HG03342 (cell line): ENCODE measurements at regions not wholly inside any gene's neighbourhood (a gene's known extent, or its start where the extent isn't known, plus 50 kb on each side); places are given as distances from the start of the nearest gene placed in this dataset.

ENCODE experiments used
- ATAC-seq: cut with Tn5 transposase; IDR thresholded peaks from one replicate; pipeline ENCODE4 v1.9.1; 2021; ENCODE audit warnings: mild to moderate bottlenecking, moderate library complexity; ENCODE audit not compliant: unreplicated experiment

GRCh38 chr2:57859755-57860154 is 186.9 kb upstream of the VRK2 start:
- no peak for ATAC-seq

- no peak for ATAC-seq
These were observed 184.5 kb upstream of the VRK2 start for GRCh38 chr2:57862153-57862552.

DNA sequence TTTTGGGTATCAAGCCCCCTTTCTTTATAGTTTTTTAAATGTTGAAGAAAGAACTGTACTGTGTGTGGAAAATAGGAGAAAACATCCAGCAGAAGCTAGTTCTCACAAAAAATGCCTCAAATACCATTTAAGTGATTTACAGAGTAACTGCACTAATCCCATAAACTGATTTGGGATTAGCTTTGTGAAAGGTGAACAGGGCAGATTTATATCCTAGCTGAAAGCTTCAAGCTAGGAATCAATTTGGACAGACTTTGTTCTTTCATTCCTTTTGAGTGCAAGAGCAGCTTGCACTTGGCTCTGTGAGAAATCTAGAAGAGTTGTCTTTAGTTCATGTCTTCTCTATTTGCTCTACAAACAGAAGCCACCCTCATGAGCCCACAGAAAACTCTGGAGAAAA is 183.9 kb upstream of the VRK2 start:
- ATAC-seq: no peak

- no peak for ATAC-seq
These were observed 181.7 kb upstream of the VRK2 start for GRCh38 chr2:57864926-57865325.

- no peak for ATAC-seq
These were observed 178.9 kb upstream of the VRK2 start for GRCh38 chr2:57867730-57868129.

GRCh38 chr2:57868619-57869139 is 177.9 kb upstream of the VRK2 start:
- no peak for ATAC-seq

DNA sequence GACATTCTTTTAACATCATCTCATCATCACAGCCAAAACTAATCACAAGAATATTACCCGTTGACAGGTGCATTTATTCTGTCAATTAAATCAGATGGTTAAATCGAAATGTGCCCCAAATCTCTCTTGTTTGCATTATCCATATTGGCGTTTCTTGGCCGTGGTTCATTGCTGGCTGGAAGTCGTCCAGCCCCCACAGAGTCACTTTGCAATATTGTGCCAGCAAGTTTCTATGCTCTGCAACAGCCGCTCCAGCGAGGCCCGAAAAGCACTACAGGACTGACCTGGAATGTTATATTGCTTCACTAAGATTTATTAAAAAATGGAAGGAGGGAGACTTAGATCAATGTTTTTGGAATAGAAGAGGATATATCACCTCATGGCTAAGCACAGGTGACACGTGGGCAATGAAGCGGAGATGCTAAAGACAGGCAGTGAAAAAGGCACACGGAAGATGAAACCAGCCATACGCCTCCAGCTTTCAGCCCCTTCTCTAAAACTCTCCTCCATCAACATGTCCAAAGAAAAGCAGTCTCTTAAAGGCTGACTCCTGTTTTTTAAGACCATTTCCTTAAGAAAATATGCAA is 176.8 kb upstream of the VRK2 start:
- no peak for ATAC-seq

DNA sequence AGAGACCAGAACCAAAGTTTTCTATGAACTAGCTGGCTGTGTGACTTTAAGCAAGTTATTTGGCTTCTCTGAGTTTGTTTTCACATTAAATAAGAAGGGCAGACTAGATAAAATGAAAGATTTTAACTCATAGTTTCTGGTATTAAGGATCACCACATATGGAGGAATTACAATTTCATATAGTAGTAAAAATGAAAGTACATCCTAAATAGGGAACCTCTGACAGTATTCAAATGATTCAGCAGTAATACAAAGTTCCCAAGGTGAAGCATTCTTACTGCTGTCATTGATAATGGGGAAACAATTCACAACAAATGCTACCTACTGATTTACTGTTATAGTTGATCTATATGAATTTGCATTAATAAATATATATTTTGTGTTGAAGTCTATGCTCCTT is 170.3 kb upstream of the VRK2 start:
- ATAC-seq: peak; percentile 71

- no peak for ATAC-seq
These were observed 168.8 kb upstream of the VRK2 start for GRCh38 chr2:57877811-57878170.

DNA sequence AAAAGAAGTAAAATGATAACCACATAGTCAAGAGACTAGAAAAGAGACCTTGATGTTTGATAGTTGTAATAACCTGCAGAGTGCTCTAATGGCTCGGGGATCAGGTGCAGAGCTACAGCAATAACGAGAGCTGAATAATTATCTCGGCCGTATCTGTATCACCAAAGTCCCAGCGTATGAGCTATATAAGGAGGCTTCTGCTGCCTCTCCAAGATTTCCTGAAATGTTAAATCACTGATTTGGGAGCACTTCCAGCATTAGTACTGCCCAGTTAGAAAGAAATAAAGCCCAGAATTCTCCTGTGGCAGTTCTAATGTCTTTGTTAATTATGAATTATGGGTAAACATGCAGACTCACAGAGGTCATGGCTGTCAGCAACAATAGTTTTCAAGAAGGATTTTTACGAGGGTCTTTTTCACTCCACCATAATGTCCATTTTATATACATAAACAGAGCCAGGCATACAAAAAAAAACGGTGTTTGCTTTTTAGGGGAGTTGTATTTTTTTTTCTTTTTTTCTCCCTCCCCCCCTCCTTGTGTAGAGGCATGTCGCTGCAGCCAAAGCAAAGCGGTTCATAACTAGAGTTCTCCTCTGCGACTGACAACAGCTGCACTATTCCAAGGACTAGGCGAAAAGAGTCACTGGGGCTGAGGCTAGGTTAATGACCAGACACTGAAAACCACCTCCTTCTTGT is 168.3 kb upstream of the VRK2 start:
- ATAC-seq: no peak

GRCh38 chr2:57878866-57879210 is 167.8 kb upstream of the VRK2 start:
- ATAC-seq: no peak

DNA sequence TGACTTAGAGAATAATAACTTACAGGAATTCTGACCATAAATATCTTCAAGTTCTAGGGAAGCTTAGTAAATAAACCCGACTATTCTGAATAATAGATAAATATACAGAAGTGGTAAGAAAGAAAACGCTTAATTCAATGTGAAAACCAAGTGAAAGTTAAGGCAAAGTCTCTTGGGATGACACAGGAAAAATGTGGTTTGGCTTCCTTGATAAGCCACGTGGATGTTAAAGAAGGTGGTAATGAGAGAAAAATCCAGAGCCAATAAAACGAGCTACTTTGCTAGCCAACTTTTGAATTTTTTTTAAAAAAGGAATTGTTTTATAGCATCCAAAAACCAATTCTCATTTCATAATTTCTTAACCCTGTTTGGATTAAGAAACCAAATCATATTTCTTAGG is 166.2 kb upstream of the VRK2 start:
- ATAC-seq: no peak

- no peak for ATAC-seq
These were observed 165.6 kb upstream of the VRK2 start for GRCh38 chr2:57880967-57881366.

- ATAC-seq: no peak
These were observed 164.4 kb upstream of the VRK2 start for GRCh38 chr2:57881998-57882888.

- ATAC-seq: no peak
These were observed 163.6 kb upstream of the VRK2 start for GRCh38 chr2:57882895-57883515.

- no peak for ATAC-seq
These were observed 162.3 kb upstream of the VRK2 start for GRCh38 chr2:57884281-57884680.

DNA sequence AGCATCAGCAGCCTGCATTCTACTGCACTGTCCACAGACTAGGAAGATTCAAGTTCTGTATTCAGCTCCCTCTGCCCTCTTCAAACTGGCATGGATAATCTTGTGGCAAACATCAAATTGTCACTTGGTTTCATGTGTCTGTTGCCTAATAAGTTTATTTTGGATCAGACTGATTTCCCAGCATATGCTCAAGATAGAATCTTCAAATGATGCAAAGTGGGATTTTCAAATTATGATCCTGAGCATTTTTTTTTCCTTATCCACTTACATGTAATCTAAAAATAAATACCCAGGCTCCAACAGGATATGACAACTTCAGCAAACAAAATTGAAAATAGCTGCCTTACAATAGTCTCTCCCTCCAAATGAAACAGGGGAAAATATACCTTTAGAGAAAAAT is 160.9 kb upstream of the VRK2 start:
- no peak for ATAC-seq

GRCh38 chr2:57886161-57886786 is 160.3 kb upstream of the VRK2 start:
- no peak for ATAC-seq

- no peak for ATAC-seq
These were observed 158.1 kb upstream of the VRK2 start for GRCh38 chr2:57888463-57888862.

DNA sequence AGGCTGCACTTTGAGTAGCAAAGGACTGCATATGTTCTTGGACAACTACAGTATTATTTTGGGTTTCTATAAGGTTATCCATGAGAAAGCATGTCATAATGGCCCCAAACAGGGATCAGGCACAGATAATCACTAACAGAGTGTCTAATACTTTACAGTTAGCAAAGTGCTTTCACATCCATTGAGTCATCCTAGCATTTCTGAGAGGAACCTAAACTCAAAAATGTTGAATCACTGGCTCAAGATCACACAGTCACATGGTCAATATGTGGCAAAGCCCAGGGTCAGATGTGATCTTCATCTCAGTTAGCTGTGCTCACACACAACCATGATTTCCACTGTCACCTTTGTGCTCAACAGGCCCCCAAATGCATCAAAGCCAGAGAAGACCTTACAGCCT is 156.1 kb upstream of the VRK2 start:
- peak; percentile 54 for ATAC-seq

- ATAC-seq: no peak
These were observed 155.4 kb upstream of the VRK2 start for GRCh38 chr2:57891086-57891712.
